WTC11 (cell line): ENCODE measurements at regions not wholly inside any gene's neighbourhood (a gene's known extent, or its start where the extent isn't known, plus 50 kb on each side); places are given as distances from the start of the nearest gene placed in this dataset.
"Not testable (repeated sequence)": the region's sequence is repeated elsewhere in the genome, so short reads cannot be mapped to it uniquely, and the experiment has no call there.

Experiments used
- ATAC-seq: fragments of 200-7000 bp; cut with Tn5 transposase; 2 replicates; pipeline ENCODE4 v1.10.0; 2021; ENCODE audit warnings: mild to moderate bottlenecking, moderate library complexity
- CTCF ChIA-PET: fragments of 300-600 bp; sonication (Branson Sonifier 250); formaldehyde crosslinking; loops from one replicate; lab custom pipeline; 2021; ENCODE audit warnings: antibody characterized with exemption; lab: Charles Lee
- POLR2A ChIA-PET: fragments of 350-600 bp; sonication (Branson Sonifier 250); formaldehyde crosslinking; loops from one replicate; lab custom pipeline; 2021; ENCODE audit warnings: antibody characterized with exemption; lab: Charles Lee
- DNase-seq: peaks from one replicate; pipeline ENCODE4 v3.0.0; 2021; ENCODE audit warnings: low spot score
- H3K27ac Mint-ChIP-seq: 2 replicates; pipeline ENCODE4 v1.8.0; 2021; ENCODE audit warnings: mixed read lengths
- H3K27me3 Mint-ChIP-seq: 2 replicates; pipeline ENCODE4 v1.8.0; 2021; ENCODE audit warnings: low read depth, mild to moderate bottlenecking, moderate library complexity, mixed read lengths
- H3K36me3 Mint-ChIP-seq: 2 replicates; pipeline ENCODE4 v1.8.0; 2021; ENCODE audit warnings: mixed read lengths
- H3K4me1 Mint-ChIP-seq: 2 replicates; pipeline ENCODE4 v1.8.0; 2022; ENCODE audit warnings: mixed read lengths
- H3K4me3 Mint-ChIP-seq: 2 replicates; pipeline ENCODE4 v1.8.0; 2021; ENCODE audit warnings: mild to moderate bottlenecking, moderate library complexity, mixed read lengths
- H3K9me3 Mint-ChIP-seq: 2 replicates; pipeline ENCODE4 v1.8.0; 2021; ENCODE audit warnings: mixed read lengths
- ARID4B ChIP-seq: sonication (generic); formaldehyde crosslinking; IDR thresholded peaks from 2 replicates; pipeline ENCODE4 v1.8.0; 2023; ENCODE audit warnings: missing genetic modification reagents, mild to moderate bottlenecking, borderline replicate concordance
- ATF3 ChIP-seq: sonication (generic); formaldehyde crosslinking; conservative IDR thresholded peaks from 2 replicates; pipeline ENCODE4 v1.8.1; 2022; ENCODE audit warnings: mild to moderate bottlenecking, missing genetic modification reagents
- CBFB ChIP-seq: sonication (generic); formaldehyde crosslinking; IDR thresholded peaks from 2 replicates; pipeline ENCODE4 v1.8.1; 2022; ENCODE audit warnings: mild to moderate bottlenecking, low read depth, missing genetic modification reagents
- ERG ChIP-seq: fragments of 250-450 bp; sonication (Bioruptor Pico); IDR thresholded peaks from 2 replicates; pipeline ENCODE4 v1.8.0; 2021; ENCODE audit warnings: mild to moderate bottlenecking
- FOXK1 ChIP-seq: sonication (generic); formaldehyde crosslinking; IDR thresholded peaks from 2 replicates; pipeline ENCODE4 v1.8.0; 2022; ENCODE audit warnings: mild to moderate bottlenecking, moderate library complexity, missing genetic modification reagents
- FOXP1 ChIP-seq: sonication (generic); formaldehyde crosslinking; IDR thresholded peaks from 2 replicates; pipeline ENCODE4 v1.8.0; 2022; ENCODE audit warnings: missing genetic modification reagents, mild to moderate bottlenecking, moderate library complexity, borderline replicate concordance
- FOXP4 ChIP-seq: sonication (generic); formaldehyde crosslinking; IDR thresholded peaks from 2 replicates; pipeline ENCODE4 v1.8.0; 2022; ENCODE audit warnings: mild to moderate bottlenecking, missing genetic modification reagents
- PREB ChIP-seq: sonication (generic); formaldehyde crosslinking; IDR thresholded peaks from 2 replicates; pipeline ENCODE4 v1.8.1; 2022; ENCODE audit warnings: mild to moderate bottlenecking, missing genetic modification reagents, moderate library complexity, borderline replicate concordance
- ZNF263 ChIP-seq: sonication (generic); formaldehyde crosslinking; IDR thresholded peaks from 2 replicates; pipeline ENCODE4 v1.8.1; 2022; ENCODE audit warnings: low read depth, mild to moderate bottlenecking, moderate library complexity, missing genetic modification reagents
- ZNF317 ChIP-seq: sonication (generic); formaldehyde crosslinking; IDR thresholded peaks from 2 replicates; pipeline ENCODE4 v1.8.1; 2023; ENCODE audit warnings: low read depth, mild to moderate bottlenecking, moderate library complexity, missing genetic modification reagents, borderline replicate concordance
- ZNF423 ChIP-seq: fragments of 250-450 bp; sonication (Bioruptor Pico); IDR thresholded peaks from 2 replicates; pipeline ENCODE4 v2.1.2; 2022; ENCODE audit warnings: mild to moderate bottlenecking, moderate library complexity
- ZNF425 ChIP-seq: fragments of 250-450 bp; sonication (Bioruptor Pico); conservative IDR thresholded peaks from 2 replicates; pipeline ENCODE4 v1.9.0; 2021; ENCODE audit warnings: mild to moderate bottlenecking

- TF ChIP-seq ARID4B (CRISPR knock-in tag) (no peak), PREB (CRISPR knock-in tag) (no peak), ZNF263 (CRISPR knock-in tag) (no peak), ZNF317 (CRISPR knock-in tag) (no peak)
Observed at GRCh38 chr2:19098467-19099160, 259.8 kb downstream of the OSR1 start (continued).

GRCh38 chr2:19089476-19089875 lies 268.9 kb downstream of the OSR1 start:
- TF ChIP-seq FOXK1, result peak; percentile 47; the same call in 1 of the 2 replicates
- TF ChIP-seq FOXP1, result peak; percentile 28; the same call in 1 of the 2 replicates
- TF ChIP-seq FOXP4 (CRISPR knock-in tag), result peak; percentile 49; the same call in 1 of the 2 replicates
- DNase-seq, result peak; percentile 67
- H3K36me3 Mint-ChIP-seq, H3K27ac Mint-ChIP-seq, H3K4me3 Mint-ChIP-seq, H3K27me3 Mint-ChIP-seq, CTCF ChIA-PET, POLR2A ChIA-PET: not testable (repeated sequence)
- peaks cover 14% of the 10 kb centered on the region for H3K9me3 Mint-ChIP-seq
- peak; percentile 46 for ATAC-seq
- peaks cover 29% of the 10 kb centered on the region for H3K4me1 Mint-ChIP-seq

- DNase-seq, result peak; percentile 19
Observed at GRCh38 chr2:19086231-19086651, 272.2 kb downstream of the OSR1 start.

GRCh38 chr2:19078709-19079108 lies 279.7 kb downstream of the OSR1 start:
- peaks cover 10% of the 10 kb centered on the region for H3K9me3 Mint-ChIP-seq
- no peak for ATAC-seq

More at GRCh38 chr2:19086231-19086651, 272.2 kb downstream of the OSR1 start:
- peak overlapping the region; percentile 95 for H3K27ac Mint-ChIP-seq
- TF ChIP-seq ZNF423 (CRISPR knock-in tag) (peak; percentile 55), CBFB (CRISPR knock-in tag) (no peak)
- H3K9me3 Mint-ChIP-seq, result peaks cover 19% of the 10 kb centered on the region
- peak overlapping the region; percentile 46 for H3K4me3 Mint-ChIP-seq
- CTCF ChIA-PET, result no interaction called here
- peak; percentile 97 for ATAC-seq
- peaks cover 33% of the 10 kb centered on the region for H3K4me1 Mint-ChIP-seq
- no peaks in the 10 kb centered on the region for H3K27me3 Mint-ChIP-seq
- POLR2A ChIA-PET, result no interaction called here
- peaks cover 20% of the 10 kb centered on the region for H3K36me3 Mint-ChIP-seq

More at GRCh38 chr2:19078709-19079108, 279.7 kb downstream of the OSR1 start:
- Mint-ChIP-seq H3K4me3 (no peak overlapping the region), H3K27ac (no peak overlapping the region), H3K4me1 (peaks cover 15% of the 10 kb centered on the region), H3K36me3 (peaks cover 11% of the 10 kb centered on the region), H3K27me3 (no peaks in the 10 kb centered on the region)
- CTCF ChIA-PET, result no interaction called here
- no peak for DNase-seq
- POLR2A ChIA-PET, result no interaction called here
- TF ChIP-seq ERG (CRISPR knock-in tag) (no peak), CBFB (CRISPR knock-in tag) (no peak), ATF3 (CRISPR knock-in tag) (no peak), FOXK1 (no peak), ZNF425 (CRISPR knock-in tag) (no peak)
